Trophoblast cell (in vitro differentiated cells and primary cell): ENCODE measurements at regions not wholly inside any gene's neighbourhood (a gene's known extent, or its start where the extent isn't known, plus 50 kb on each side); places are given as distances from the start of the nearest gene placed in this dataset.

Experiments used
- DNase-seq, 2 donors: peaks; one replicate each; pipeline ENCODE4 v3.0.0-alpha.2; 2016
- H2AFZ ChIP-seq: 2 replicates; pipeline ENCODE4 v1.6.1; 2013; ENCODE audit warnings: low read length, moderate library complexity, mild to moderate bottlenecking; ENCODE audit not compliant: insufficient read depth, poor library complexity
- H2AK5ac ChIP-seq: 2 replicates; pipeline ENCODE4 v1.6.1; 2013; ENCODE audit warnings: mild to moderate bottlenecking, low read length
- H2BK120ac ChIP-seq: 2 replicates; pipeline ENCODE4 v1.6.1; 2013; ENCODE audit warnings: low read length, mild to moderate bottlenecking, moderate library complexity; ENCODE audit not compliant: insufficient read depth, poor library complexity
- H2BK12ac ChIP-seq: 2 replicates; pipeline ENCODE4 v1.6.1; 2013; ENCODE audit warnings: mild to moderate bottlenecking, low read length, moderate library complexity
- H2BK5ac ChIP-seq: 2 replicates; pipeline ENCODE4 v1.6.1; 2013; ENCODE audit warnings: low read length, low read depth, moderate library complexity, mild to moderate bottlenecking; ENCODE audit not compliant: poor library complexity
- H3K14ac ChIP-seq: 2 replicates; pipeline ENCODE4 v1.6.1; 2013; ENCODE audit warnings: mild to moderate bottlenecking, low read length
- H3K18ac ChIP-seq: 2 replicates; pipeline ENCODE4 v1.6.1; 2013; ENCODE audit warnings: mild to moderate bottlenecking, low read length
- H3K23ac ChIP-seq: 2 replicates; pipeline ENCODE4 v1.6.1; 2013; ENCODE audit warnings: low read length
- H3K27ac ChIP-seq: 2 replicates; pipeline ENCODE4 v1.5.1; 2013; ENCODE audit warnings: low read depth, mild to moderate bottlenecking, inconsistent platforms, low read length, moderate library complexity
- H3K27me3 ChIP-seq: 2 replicates; pipeline ENCODE4 v1.6.1; 2013; ENCODE audit warnings: inconsistent platforms, mild to moderate bottlenecking, low read length, moderate library complexity; ENCODE audit not compliant: insufficient read depth
- H3K36me3 ChIP-seq, 2 experiments: 1 replicate in 1 of 2; 2 replicates in 1 of 2; pipeline ENCODE4 v1.6.1; 2013; ENCODE audit warnings: low read length in 2 of 2, mild to moderate bottlenecking in 2 of 2, moderate library complexity in 1 of 2; ENCODE audit not compliant: insufficient read depth in 2 of 2, control insufficient read depth in 1 of 2
- H3K4ac ChIP-seq: 2 replicates; pipeline ENCODE4 v1.6.1; 2013; ENCODE audit warnings: low read depth, mild to moderate bottlenecking, low read length, moderate library complexity
- H3K4me1 ChIP-seq, 2 experiments: 1 replicate in 1 of 2; 2 replicates in 1 of 2; pipeline ENCODE4 v1.6.1; 2013; ENCODE audit warnings: low read length in 2 of 2, mild to moderate bottlenecking in 2 of 2, moderate library complexity in 1 of 2; ENCODE audit not compliant: insufficient read depth in 2 of 2, control insufficient read depth in 1 of 2
- H3K4me2 ChIP-seq: 2 replicates; pipeline ENCODE4 v1.6.1; 2013; ENCODE audit warnings: inconsistent platforms, mild to moderate bottlenecking, low read length, moderate library complexity
- H3K4me3 ChIP-seq: 2 replicates; pipeline ENCODE4 v1.5.1; 2013; ENCODE audit warnings: mild to moderate bottlenecking, low read depth, low read length, inconsistent platforms
- H3K79me1 ChIP-seq: one replicate; pipeline ENCODE4 v1.6.1; 2013; ENCODE audit warnings: low read length
- H3K79me2 ChIP-seq: 2 replicates; pipeline ENCODE4 v1.6.1; 2013; ENCODE audit warnings: low read length, mild to moderate bottlenecking; ENCODE audit not compliant: control insufficient read depth, insufficient read depth, poor library complexity
- H3K9ac ChIP-seq: 2 replicates; pipeline ENCODE4 v1.6.1; 2013; ENCODE audit warnings: mild to moderate bottlenecking, low read length
- H3K9me3 ChIP-seq: 2 replicates; pipeline ENCODE4 v1.6.1; 2013; ENCODE audit warnings: low read depth, mild to moderate bottlenecking, control low read depth, inconsistent platforms, low read length; ENCODE audit not compliant: insufficient read depth
- H4K12ac ChIP-seq: 2 replicates; pipeline ENCODE4 v1.6.1; 2013; ENCODE audit warnings: low read depth, mild to moderate bottlenecking, low read length, moderate library complexity
- H4K8ac ChIP-seq: 2 replicates; pipeline ENCODE4 v1.6.1; 2013; ENCODE audit warnings: low read depth, mild to moderate bottlenecking, low read length, moderate library complexity
- H4K91ac ChIP-seq: one replicate; pipeline ENCODE4 v1.6.1; 2013; ENCODE audit warnings: low read depth, mild to moderate bottlenecking, low read length, moderate library complexity
- WGBS: extraction: QIAGEN DNeasy Blood & Tissue Kit; methylation state at CpG from one replicate; pipeline ENCODE4 v1.1.7; 2013; ENCODE audit warnings: missing lambda C conversion rate; ENCODE audit not compliant: insufficient read length, insufficient coverage; ENCODE audit errors: extremely low coverage; 5-methylcytosine and 5-hydroxymethylcytosine counted together

DNA sequence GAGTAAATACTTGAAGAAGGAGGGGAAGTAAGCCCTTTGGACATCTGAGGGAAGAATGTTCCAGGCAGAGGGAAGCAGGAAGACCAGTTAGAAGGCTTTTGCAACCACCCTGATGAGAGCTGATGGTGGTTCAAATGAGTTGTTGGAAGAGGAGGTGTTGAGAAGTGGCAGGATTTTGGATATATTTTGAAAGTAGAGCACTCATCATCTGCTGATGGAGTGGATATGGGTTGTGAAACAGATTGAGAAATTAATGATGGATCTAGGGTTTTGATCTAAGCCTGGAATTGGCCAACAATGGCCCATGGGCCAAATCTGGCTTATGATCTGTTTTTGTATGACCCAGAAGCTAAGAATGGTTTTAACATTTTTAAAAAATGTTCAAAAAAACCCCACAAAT, 230.7 kb downstream of the NDFIP2 start:
- no peak overlapping the region for H2BK120ac ChIP-seq
- no peaks in the 10 kb centered on the region for H3K79me1 ChIP-seq
- no peak overlapping the region for H3K4ac ChIP-seq
- H3K27me3 ChIP-seq: no peaks in the 10 kb centered on the region
- H3K27ac ChIP-seq: no peak overlapping the region
- no peaks in the 10 kb centered on the region for H3K4me1 ChIP-seq
- no peak overlapping the region for H2AK5ac ChIP-seq
- H3K79me2 ChIP-seq: no peaks in the 10 kb centered on the region
- H3K9me3 ChIP-seq: no peaks in the 10 kb centered on the region
- no peak overlapping the region for H3K18ac ChIP-seq
- no peak overlapping the region for H2AFZ ChIP-seq
- H3K4me2 ChIP-seq: no peak overlapping the region
- H3K9ac ChIP-seq: no peak overlapping the region
- H3K36me3 ChIP-seq: no peaks in the 10 kb centered on the region
- no peak overlapping the region for H3K4me3 ChIP-seq
- no peak overlapping the region for H3K14ac ChIP-seq
- H3K23ac ChIP-seq: no peak overlapping the region
- peak; percentile 52 to 80 for DNase-seq
- H2BK12ac ChIP-seq: no peak overlapping the region
- no peak overlapping the region for H4K12ac ChIP-seq
- H2BK5ac ChIP-seq: no peak overlapping the region
- H4K91ac ChIP-seq: no peak overlapping the region
- H4K8ac ChIP-seq: no peak overlapping the region

GRCh38 chr13:79710376-79710775, 229.4 kb downstream of the NDFIP2 start:
- no peaks in the 10 kb centered on the region for H3K27me3 ChIP-seq
- H3K18ac ChIP-seq: no peak overlapping the region

DNA sequence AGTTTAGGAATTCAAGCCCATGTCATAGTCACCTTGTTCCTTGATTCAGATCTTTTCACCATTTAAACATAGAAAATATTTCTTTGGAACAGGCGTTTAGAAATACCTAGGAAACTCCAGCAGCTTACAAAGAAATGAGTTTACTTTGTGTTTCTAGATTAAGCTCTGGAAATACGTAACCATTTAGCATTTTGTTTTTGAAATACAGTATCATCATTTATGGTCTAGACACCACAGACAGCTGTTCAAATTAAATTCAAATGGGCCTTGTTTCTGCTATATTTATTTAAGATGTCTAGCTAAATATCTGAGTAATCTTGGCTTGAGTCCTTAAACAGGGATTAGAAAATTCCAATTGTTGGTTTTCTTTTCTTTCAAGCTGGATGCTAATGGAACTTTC, 228.5 kb downstream of the NDFIP2 start:
- Histone ChIP-seq H3K36me3 (no peaks in the 10 kb centered on the region), H3K14ac (no peak overlapping the region), H4K91ac (no peak overlapping the region), H3K4me3 (no peak overlapping the region), H3K18ac (no peak overlapping the region), H4K12ac (no peak overlapping the region), H3K27ac (no peak overlapping the region), H2BK5ac (no peak overlapping the region), H3K9me3 (no peaks in the 10 kb centered on the region), H3K4ac (no peak overlapping the region), H3K79me2 (no peaks in the 10 kb centered on the region), H3K9ac (no peak overlapping the region), H2BK12ac (no peak overlapping the region), H2BK120ac (no peak overlapping the region), H3K23ac (no peak overlapping the region), H3K4me2 (no peak overlapping the region), H3K79me1 (no peaks in the 10 kb centered on the region), H4K8ac (no peak overlapping the region), H3K4me1 (no peaks in the 10 kb centered on the region), H3K27me3 (no peaks in the 10 kb centered on the region), H2AFZ (no peak overlapping the region), H2AK5ac (no peak overlapping the region)
- no CpG with 5 or more reads among the region's 2 CpGs for WGBS
- DNase-seq: no peak

More at GRCh38 chr13:79710376-79710775, 229.4 kb downstream of the NDFIP2 start:
- Histone ChIP-seq H3K36me3 (no peaks in the 10 kb centered on the region), H2BK120ac (no peak overlapping the region), H3K14ac (no peak overlapping the region), H3K23ac (no peak overlapping the region), H2BK5ac (no peak overlapping the region), H2BK12ac (no peak overlapping the region), H3K27ac (no peak overlapping the region), H2AK5ac (no peak overlapping the region), H3K9me3 (no peaks in the 10 kb centered on the region), H2AFZ (no peak overlapping the region), H3K4me2 (no peak overlapping the region), H4K91ac (no peak overlapping the region), H3K4me1 (no peaks in the 10 kb centered on the region), H4K8ac (no peak overlapping the region), H4K12ac (no peak overlapping the region), H3K79me2 (no peaks in the 10 kb centered on the region), H3K9ac (no peak overlapping the region), H3K79me1 (no peaks in the 10 kb centered on the region), H3K4me3 (no peak overlapping the region), H3K4ac (no peak overlapping the region)
- peak in 1 of 2 donors; percentile 87 for DNase-seq
- no CpG with 5 or more reads among the region's 1 CpG for WGBS

DNA sequence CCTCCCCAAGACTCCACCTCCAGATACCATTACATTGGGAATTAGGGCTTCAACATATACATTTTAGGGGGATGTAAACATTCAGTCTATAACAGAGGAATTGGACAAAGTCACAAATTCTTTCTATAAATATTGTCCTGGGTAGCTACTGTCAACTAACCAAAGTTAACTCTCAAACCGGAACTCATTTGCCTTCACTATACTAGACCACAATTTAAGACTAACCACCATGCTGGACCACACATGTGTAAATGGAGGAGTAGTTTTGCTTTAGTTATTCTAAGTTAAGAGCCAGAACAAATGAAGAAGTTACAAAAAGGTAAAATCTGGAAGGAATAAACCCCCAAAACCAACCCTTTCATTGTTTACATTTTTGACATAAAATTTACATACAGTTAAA, 222.8 kb downstream of the NDFIP2 start:
- WGBS: no CpG with 5 or more reads among the region's 1 CpG
- no peak overlapping the region for H4K12ac ChIP-seq
- no peaks in the 10 kb centered on the region for H3K36me3 ChIP-seq
- no peak overlapping the region for H4K91ac ChIP-seq
- no peaks in the 10 kb centered on the region for H3K9me3 ChIP-seq
- H3K79me2 ChIP-seq: no peaks in the 10 kb centered on the region
- H2BK120ac ChIP-seq: no peak overlapping the region
- no peak overlapping the region for H4K8ac ChIP-seq
- H3K18ac ChIP-seq: no peak overlapping the region
- H3K27me3 ChIP-seq: no peaks in the 10 kb centered on the region
- H2AK5ac ChIP-seq: no peak overlapping the region
- H3K4me1 ChIP-seq: no peaks in the 10 kb centered on the region
- no peak for DNase-seq
- no peaks in the 10 kb centered on the region for H3K79me1 ChIP-seq
- no peak overlapping the region for H2BK5ac ChIP-seq
- H2BK12ac ChIP-seq: no peak overlapping the region
- no peak overlapping the region for H3K4me3 ChIP-seq
- H3K9ac ChIP-seq: no peak overlapping the region
- no peak overlapping the region for H2AFZ ChIP-seq
- H3K27ac ChIP-seq: no peak overlapping the region
- H3K14ac ChIP-seq: no peak overlapping the region
- H3K23ac ChIP-seq: no peak overlapping the region
- H3K4ac ChIP-seq: no peak overlapping the region
- no peak overlapping the region for H3K4me2 ChIP-seq
